Smooth muscle cell (in vitro differentiated cells): ENCODE measurements at regions not wholly inside any gene's neighbourhood (a gene's known extent, or its start where the extent isn't known, plus 50 kb on each side); places are given as distances from the start of the nearest gene placed in this dataset.

Experiments
- DNase-seq: peaks from one replicate; lab custom pipeline; 2025; ENCODE audit not compliant: unreplicated experiment; lab: John Stamatoyannopoulos, UW
- H2AFZ ChIP-seq: fragments of 200-600 bp; sonication (generic); 2 replicates; pipeline ENCODE4 v1.6.0; 2016; ENCODE audit warnings: antibody characterized with exemption, low read depth, mild to moderate bottlenecking
- H3F3A ChIP-seq: fragments of 200-600 bp; sonication (generic); 2 replicates; pipeline ENCODE4 v1.6.0; 2017; ENCODE audit warnings: antibody characterized with exemption, low read depth
- H3K27ac ChIP-seq: fragments of 200-600 bp; sonication (generic); 2 replicates; pipeline ENCODE4 v1.5.1; 2016; ENCODE audit warnings: low read depth, mild to moderate bottlenecking
- H3K27me3 ChIP-seq: fragments of 200-600 bp; sonication (generic); 2 replicates; pipeline ENCODE4 v1.6.1; 2016; ENCODE audit warnings: low read depth, mild to moderate bottlenecking
- H3K36me3 ChIP-seq: fragments of 200-600 bp; sonication (generic); 2 replicates; pipeline ENCODE4 v1.5.1; 2016; ENCODE audit warnings: low read depth
- H3K4me1 ChIP-seq: fragments of 200-600 bp; sonication (generic); 2 replicates; pipeline ENCODE4 v1.5.1; 2016; ENCODE audit warnings: low read depth
- H3K4me2 ChIP-seq: fragments of 200-600 bp; sonication (generic); 2 replicates; pipeline ENCODE4 v1.6.0; 2016; ENCODE audit warnings: mild to moderate bottlenecking
- H3K4me3 ChIP-seq: fragments of 200-600 bp; sonication (generic); 2 replicates; pipeline ENCODE4 v1.5.1; 2016; ENCODE audit warnings: mild to moderate bottlenecking
- H3K79me2 ChIP-seq: fragments of 200-600 bp; sonication (generic); 2 replicates; pipeline ENCODE4 v1.6.0; 2016; ENCODE audit warnings: low read depth, mild to moderate bottlenecking
- H3K9ac ChIP-seq: fragments of 200-600 bp; sonication (generic); 2 replicates; pipeline ENCODE4 v1.6.0; 2016; ENCODE audit warnings: low read depth
- H3K9me3 ChIP-seq: fragments of 200-600 bp; sonication (generic); replicated peaks from 2 replicates; pipeline ENCODE4 v1.5.1; 2016; ENCODE audit warnings: low read depth
- H4K20me1 ChIP-seq: fragments of 200-600 bp; sonication (generic); 2 replicates; pipeline ENCODE4 v1.6.0; 2016; ENCODE audit warnings: low read depth
- WGBS: methylation state at CpG from one replicate; pipeline ENCODE4 v1.1.7; 2016; ENCODE audit warnings: low lambda C conversion rate; 5-methylcytosine and 5-hydroxymethylcytosine counted together
- TF ChIP-seq, protein P1 (sequence below): fragments of 200-600 bp; sonication (generic); IDR thresholded peaks from 2 replicates; pipeline ENCODE4 v1.5.1; 2017; ENCODE audit warnings: borderline replicate concordance, mild to moderate bottlenecking, antibody characterized with exemption; ENCODE audit not compliant: insufficient read depth, poor library complexity, severe bottlenecking

DNA sequence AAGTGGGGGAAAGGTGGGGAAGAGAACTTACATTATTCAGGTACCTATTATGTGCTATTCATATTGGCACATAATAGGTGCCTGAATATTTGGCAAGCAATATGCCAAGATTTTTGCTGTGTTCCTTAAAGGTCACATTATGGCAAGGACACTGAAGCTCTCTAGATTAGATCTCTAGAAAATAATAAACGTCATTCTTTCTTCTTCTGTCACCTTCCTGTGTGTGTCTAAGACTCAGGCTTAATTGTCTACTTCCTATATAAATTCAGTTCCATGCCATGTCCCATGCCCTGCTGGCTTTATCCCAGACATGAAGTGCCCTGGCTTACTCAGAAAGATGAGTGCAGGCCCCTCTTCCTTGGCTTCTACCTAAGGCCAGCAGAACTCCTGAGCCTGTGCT, 191.1 kb upstream of the CTAGE1 start:
- no peak for DNase-seq
- Histone ChIP-seq H3F3A (no peaks in the 10 kb centered on the region), H3K4me1 (peaks cover 10% of the 10 kb centered on the region), H3K4me3 (no peak overlapping the region), H3K27ac (no peak overlapping the region), H3K79me2 (no peaks in the 10 kb centered on the region), H2AFZ (no peak overlapping the region), H3K36me3 (no peaks in the 10 kb centered on the region), H3K27me3 (no peaks in the 10 kb centered on the region), H3K9ac (no peak overlapping the region), H4K20me1 (no peaks in the 10 kb centered on the region), H3K9me3 (no peaks in the 10 kb centered on the region), H3K4me2 (no peak overlapping the region)
- TF ChIP-seq, protein P1, sequence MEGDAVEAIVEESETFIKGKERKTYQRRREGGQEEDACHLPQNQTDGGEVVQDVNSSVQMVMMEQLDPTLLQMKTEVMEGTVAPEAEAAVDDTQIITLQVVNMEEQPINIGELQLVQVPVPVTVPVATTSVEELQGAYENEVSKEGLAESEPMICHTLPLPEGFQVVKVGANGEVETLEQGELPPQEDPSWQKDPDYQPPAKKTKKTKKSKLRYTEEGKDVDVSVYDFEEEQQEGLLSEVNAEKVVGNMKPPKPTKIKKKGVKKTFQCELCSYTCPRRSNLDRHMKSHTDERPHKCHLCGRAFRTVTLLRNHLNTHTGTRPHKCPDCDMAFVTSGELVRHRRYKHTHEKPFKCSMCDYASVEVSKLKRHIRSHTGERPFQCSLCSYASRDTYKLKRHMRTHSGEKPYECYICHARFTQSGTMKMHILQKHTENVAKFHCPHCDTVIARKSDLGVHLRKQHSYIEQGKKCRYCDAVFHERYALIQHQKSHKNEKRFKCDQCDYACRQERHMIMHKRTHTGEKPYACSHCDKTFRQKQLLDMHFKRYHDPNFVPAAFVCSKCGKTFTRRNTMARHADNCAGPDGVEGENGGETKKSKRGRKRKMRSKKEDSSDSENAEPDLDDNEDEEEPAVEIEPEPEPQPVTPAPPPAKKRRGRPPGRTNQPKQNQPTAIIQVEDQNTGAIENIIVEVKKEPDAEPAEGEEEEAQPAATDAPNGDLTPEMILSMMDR: no peak
- WGBS: 79% methylated on average over 1 of the region's 1 CpG

DNA sequence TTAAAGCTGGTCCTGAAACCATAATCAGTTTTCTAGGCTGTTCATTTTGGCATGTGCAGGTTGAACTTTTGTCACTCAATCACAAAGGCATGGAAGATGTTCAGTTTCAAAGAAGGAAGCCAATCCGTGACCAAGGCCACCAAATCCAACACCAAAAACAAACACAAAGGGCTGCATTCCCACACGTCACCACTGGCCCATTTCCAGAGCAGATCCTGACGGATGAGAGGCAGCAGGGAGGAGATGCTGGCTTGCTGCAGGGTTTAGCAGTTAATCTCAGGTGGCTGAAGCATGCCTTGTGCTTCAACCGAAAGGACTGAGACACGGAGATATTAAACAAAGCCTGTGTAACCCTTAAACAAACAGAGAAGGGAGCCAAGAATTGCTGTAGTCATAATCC, 191.9 kb upstream of the CTAGE1 start:
- WGBS: 40% methylated on average over 5 of the region's 5 CpGs
- Histone ChIP-seq H3K4me1 (peaks cover 10% of the 10 kb centered on the region), H3F3A (no peaks in the 10 kb centered on the region), H3K36me3 (no peaks in the 10 kb centered on the region), H3K4me2 (no peak overlapping the region), H3K4me3 (no peak overlapping the region), H4K20me1 (no peaks in the 10 kb centered on the region), H3K79me2 (no peaks in the 10 kb centered on the region), H3K27me3 (no peaks in the 10 kb centered on the region), H2AFZ (no peak overlapping the region), H3K9ac (no peak overlapping the region), H3K27ac (no peak overlapping the region), H3K9me3 (no peaks in the 10 kb centered on the region)
- no peak for DNase-seq
- TF ChIP-seq, protein P1: no peak

DNA sequence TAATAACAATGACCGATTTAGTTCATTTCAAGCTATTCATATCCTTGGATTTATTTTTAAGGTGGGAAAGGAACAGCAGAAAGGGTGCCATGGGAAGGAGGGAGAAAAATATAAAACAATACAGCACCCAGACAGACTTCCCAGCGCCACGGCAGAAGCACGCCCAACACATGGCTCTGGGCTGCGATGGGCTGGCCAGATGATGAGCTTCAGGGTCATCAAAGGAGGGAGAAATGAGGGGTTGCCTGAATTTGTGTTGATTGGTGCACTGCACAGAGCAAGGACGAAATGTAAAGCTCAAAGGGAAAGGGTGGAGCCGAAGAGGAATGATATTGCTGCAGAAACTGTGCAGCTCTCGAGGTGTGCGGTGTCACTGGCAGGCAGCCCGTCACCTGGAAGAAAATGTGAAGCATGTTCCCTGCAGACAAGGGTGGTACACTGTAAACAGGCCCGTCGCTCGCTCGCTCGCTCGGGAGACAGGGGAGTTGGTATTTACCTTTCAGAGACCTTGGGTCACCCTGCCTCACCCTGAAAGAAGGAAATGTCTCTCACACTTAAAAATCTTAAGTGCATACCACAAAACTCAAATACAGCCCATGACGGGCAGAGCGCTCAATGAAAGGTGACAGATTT, 195.5 kb upstream of the CTAGE1 start:
- DNase-seq: no peak
- H3K4me3 ChIP-seq: no peak overlapping the region
- no peaks in the 10 kb centered on the region for H3K27me3 ChIP-seq
- 88% methylated on average over 18 of the region's 18 CpGs for WGBS
- no peaks in the 10 kb centered on the region for H3K9me3 ChIP-seq
- H3K4me1 ChIP-seq: no peaks in the 10 kb centered on the region
- H3K36me3 ChIP-seq: no peaks in the 10 kb centered on the region
- H4K20me1 ChIP-seq: no peaks in the 10 kb centered on the region
- TF ChIP-seq, protein P1: no peak
- no peaks in the 10 kb centered on the region for H3K79me2 ChIP-seq
- H3K9ac ChIP-seq: no peak overlapping the region
- H3K4me2 ChIP-seq: no peak overlapping the region
- no peak overlapping the region for H3K27ac ChIP-seq
- H2AFZ ChIP-seq: no peak overlapping the region
- no peaks in the 10 kb centered on the region for H3F3A ChIP-seq

DNA sequence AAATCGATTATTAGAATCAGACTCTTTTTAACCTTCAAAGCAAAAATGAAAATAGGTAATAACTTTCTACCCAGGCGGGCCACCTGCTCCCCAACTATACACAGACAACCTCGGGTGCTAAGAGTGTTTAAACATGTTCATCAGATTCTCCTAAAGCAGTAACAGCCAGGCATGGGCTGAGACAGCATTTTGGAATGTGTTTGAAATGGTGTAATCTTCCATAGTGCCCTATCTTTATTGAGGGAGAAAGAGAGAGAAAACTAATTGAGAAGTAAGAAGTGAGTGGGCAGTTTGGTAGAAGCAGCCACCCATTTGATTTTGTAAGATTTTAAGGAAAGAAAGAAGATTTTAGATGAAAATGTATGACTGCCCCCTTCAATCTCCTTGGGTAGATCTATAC, 196.1 kb upstream of the CTAGE1 start:
- Histone ChIP-seq H3K27ac (no peak overlapping the region), H2AFZ (no peak overlapping the region), H4K20me1 (no peaks in the 10 kb centered on the region), H3K9ac (no peak overlapping the region), H3K79me2 (no peaks in the 10 kb centered on the region), H3K36me3 (no peaks in the 10 kb centered on the region), H3K27me3 (no peaks in the 10 kb centered on the region), H3K4me2 (peak overlapping the region; percentile 26), H3K4me3 (no peak overlapping the region), H3K9me3 (no peaks in the 10 kb centered on the region), H3F3A (no peaks in the 10 kb centered on the region), H3K4me1 (no peaks in the 10 kb centered on the region)
- no peak for DNase-seq
- TF ChIP-seq, protein P1: no peak
- WGBS: 56% methylated on average over 3 of the region's 3 CpGs
